ENCODE measurements at regions not wholly inside any gene's neighbourhood (a gene's known extent, or its start where the extent isn't known, plus 50 kb on each side); places are given as distances from the start of the nearest gene placed in this dataset.

GRCh38 chr2:61632276-61633169 is 94.4 kb upstream of the XPO1 start:
- TF ChIP-seq, protein P1, sequence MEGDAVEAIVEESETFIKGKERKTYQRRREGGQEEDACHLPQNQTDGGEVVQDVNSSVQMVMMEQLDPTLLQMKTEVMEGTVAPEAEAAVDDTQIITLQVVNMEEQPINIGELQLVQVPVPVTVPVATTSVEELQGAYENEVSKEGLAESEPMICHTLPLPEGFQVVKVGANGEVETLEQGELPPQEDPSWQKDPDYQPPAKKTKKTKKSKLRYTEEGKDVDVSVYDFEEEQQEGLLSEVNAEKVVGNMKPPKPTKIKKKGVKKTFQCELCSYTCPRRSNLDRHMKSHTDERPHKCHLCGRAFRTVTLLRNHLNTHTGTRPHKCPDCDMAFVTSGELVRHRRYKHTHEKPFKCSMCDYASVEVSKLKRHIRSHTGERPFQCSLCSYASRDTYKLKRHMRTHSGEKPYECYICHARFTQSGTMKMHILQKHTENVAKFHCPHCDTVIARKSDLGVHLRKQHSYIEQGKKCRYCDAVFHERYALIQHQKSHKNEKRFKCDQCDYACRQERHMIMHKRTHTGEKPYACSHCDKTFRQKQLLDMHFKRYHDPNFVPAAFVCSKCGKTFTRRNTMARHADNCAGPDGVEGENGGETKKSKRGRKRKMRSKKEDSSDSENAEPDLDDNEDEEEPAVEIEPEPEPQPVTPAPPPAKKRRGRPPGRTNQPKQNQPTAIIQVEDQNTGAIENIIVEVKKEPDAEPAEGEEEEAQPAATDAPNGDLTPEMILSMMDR (IDR thresholded peaks at IDR 0.05; ENCODE audit: low read depth, low read length) = no peak
- DNase-seq (ENCODE audit: extremely low read depth, low read depth) = no peak

- TF ChIP-seq, protein P1 (IDR thresholded peaks at IDR 0.05; ENCODE audit: low read depth, low read length) = no peak
Measured at GRCh38 chr2:61631321-61631720, 93.2 kb upstream of the XPO1 start.

DNA sequence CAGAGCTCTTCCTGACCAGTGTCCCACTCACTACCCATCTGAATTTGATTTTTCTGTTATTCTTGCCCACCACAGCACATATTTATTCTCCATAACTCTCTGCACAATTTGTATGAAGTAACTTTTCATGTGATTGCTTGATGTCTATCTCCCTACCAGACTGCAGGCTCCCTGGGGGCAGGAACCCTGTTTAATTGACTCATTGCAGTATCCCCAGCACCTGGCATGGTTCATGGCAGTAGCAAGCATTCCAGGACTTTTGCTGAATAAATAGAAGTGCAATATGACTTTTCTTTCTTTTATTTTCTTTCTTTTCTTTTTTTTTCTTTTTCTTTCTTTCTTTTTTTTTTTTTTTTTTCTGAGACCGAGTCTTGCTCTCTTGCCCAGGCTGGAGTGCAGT is 88.7 kb upstream of the XPO1 start:
- TF ChIP-seq, protein P1 (IDR thresholded peaks at IDR 0.05; ENCODE audit: low read depth, low read length) = no peak
- no peak for DNase-seq (ENCODE audit: extremely low read depth, low read depth)

More at GRCh38 chr2:61631321-61631720, 93.2 kb upstream of the XPO1 start:
- DNase-seq (ENCODE audit: extremely low read depth, low read depth) = no peak

- DNase-seq (ENCODE audit: extremely low read depth, low read depth) = no peak
- TF ChIP-seq, protein P1 (IDR thresholded peaks at IDR 0.05; ENCODE audit: low read depth, low read length) = no peak
Measured at GRCh38 chr2:61623747-61624146, 85.6 kb upstream of the XPO1 start.

GRCh38 chr2:61620244-61621159 is 82.3 kb upstream of the XPO1 start:
- TF ChIP-seq, protein P1 (IDR thresholded peaks at IDR 0.05; ENCODE audit: low read depth, low read length) = no peak
- DNase-seq (ENCODE audit: extremely low read depth, low read depth) = peak; percentile 15

DNA sequence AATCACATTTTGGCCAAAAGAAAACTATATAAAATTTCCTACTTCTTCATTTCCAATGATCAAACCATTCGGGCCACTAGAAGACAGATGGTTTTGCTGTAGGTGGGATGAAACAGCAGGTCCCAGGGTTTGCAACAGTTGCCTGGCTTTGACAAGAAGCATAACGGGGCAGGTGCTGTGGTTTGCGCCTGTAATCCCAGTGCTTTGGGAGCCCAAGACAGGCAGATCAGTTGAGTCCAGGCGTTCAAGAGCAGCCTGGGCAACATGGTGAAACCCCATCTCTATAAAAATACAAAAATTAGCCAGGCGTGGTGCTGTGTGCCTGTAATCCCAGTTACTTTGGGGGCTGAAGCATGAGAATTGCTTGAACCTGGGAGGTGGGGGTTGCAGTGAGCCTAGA is 81.4 kb upstream of the XPO1 start:
- TF ChIP-seq, protein P1 (IDR thresholded peaks at IDR 0.05; ENCODE audit: low read depth, low read length) = no peak
- DNase-seq (ENCODE audit: extremely low read depth, low read depth) = no peak
